Liver (tissue), 3 donors: ENCODE measurements at regions not wholly inside any gene's neighbourhood (a gene's known extent, or its start where the extent isn't known, plus 50 kb on each side); places are given as distances from the start of the nearest gene placed in this dataset.

Experiments used
- ATF3 ChIP-seq: IDR thresholded peaks from 2 replicates; pipeline ENCODE4 v1.6.1; 2016; ENCODE audit warnings: antibody characterized with exemption
- CTCF ChIP-seq: fragments of 150-350 bp; IDR thresholded peaks from 2 replicates; pipeline ENCODE4 v1.5.1; 2017; ENCODE audit warnings: improper control_type of control experiment, low read depth, low read length; ENCODE audit not compliant: missing input control
- EGR1 ChIP-seq, 2 donors: IDR thresholded peaks; 2 replicates each; pipeline ENCODE4 v1.6.1; 2016 to 2018; ENCODE audit warnings: antibody characterized with exemption in 2 of 2, low read depth in 2 of 2
- HNF4A ChIP-seq, 2 donors: conservative IDR thresholded peaks; 2 replicates each; pipeline ENCODE4 v1.6.1; 2016; ENCODE audit warnings: antibody characterized with exemption in 2 of 2, mild to moderate bottlenecking in 2 of 2
- MAX ChIP-seq: IDR thresholded peaks from 2 replicates; pipeline ENCODE4 v1.6.1; 2016; ENCODE audit warnings: antibody characterized with exemption
- NR2F2 ChIP-seq: IDR thresholded peaks from 2 replicates; pipeline ENCODE4 v1.6.1; 2016; ENCODE audit warnings: antibody characterized with exemption
- RAD21 ChIP-seq, 2 donors: IDR thresholded peaks; 2 replicates each; pipeline ENCODE4 v1.6.1; 2016; ENCODE audit warnings: antibody characterized with exemption in 2 of 2, mild to moderate bottlenecking in 2 of 2
- TAF1 ChIP-seq: conservative IDR thresholded peaks from 2 replicates; pipeline ENCODE4 v1.6.1; 2016; ENCODE audit warnings: antibody characterized with exemption, mild to moderate bottlenecking
- YY1 ChIP-seq: IDR thresholded peaks from 2 replicates; pipeline ENCODE4 v1.6.1; 2016; ENCODE audit warnings: antibody characterized with exemption, mild to moderate bottlenecking
- ZBTB33 ChIP-seq: IDR thresholded peaks from 2 replicates; pipeline ENCODE4 v1.6.1; 2016; ENCODE audit warnings: antibody characterized with exemption
- TF ChIP-seq, protein P1 (sequence below): IDR thresholded peaks from 2 replicates; pipeline ENCODE4 v1.6.1; 2016; ENCODE audit warnings: antibody characterized with exemption, mild to moderate bottlenecking
- donor health status: healthy.
- donor health status: healthy.

DNA sequence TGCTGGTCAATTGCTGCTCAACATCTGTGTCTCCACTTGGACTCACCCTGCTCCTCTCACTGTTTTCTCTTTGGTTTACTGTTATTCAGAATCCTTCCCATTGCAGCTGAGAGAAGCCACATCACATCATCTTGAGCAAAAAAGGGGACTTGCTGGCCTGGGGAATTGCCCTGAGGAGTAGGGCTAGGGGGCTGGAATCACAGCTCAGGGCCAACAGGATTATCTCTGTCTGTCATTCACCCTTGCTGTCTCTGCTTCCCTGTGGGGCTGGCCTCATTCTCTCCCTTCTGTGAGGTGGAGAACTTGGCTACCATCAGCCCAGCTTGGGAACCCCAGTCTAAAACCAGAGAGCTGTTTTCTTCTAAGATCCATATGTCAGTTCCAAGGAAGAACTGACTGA lies 140.7 kb upstream of the WNT4 start:
- TF ChIP-seq CTCF (no peak), ATF3 (no peak), NR2F2 (no peak), RAD21 (IDR thresholded peaks at IDR 0.05) (no peak), ZBTB33 (no peak), TAF1 (no peak), MAX (no peak), HNF4A (conservative IDR thresholded peaks at IDR 0.05) (no peak), YY1 (no peak), EGR1 (IDR thresholded peaks at IDR 0.05; ENCODE audit: low read depth in 2 of 2) (no peak)
- TF ChIP-seq, protein P1, sequence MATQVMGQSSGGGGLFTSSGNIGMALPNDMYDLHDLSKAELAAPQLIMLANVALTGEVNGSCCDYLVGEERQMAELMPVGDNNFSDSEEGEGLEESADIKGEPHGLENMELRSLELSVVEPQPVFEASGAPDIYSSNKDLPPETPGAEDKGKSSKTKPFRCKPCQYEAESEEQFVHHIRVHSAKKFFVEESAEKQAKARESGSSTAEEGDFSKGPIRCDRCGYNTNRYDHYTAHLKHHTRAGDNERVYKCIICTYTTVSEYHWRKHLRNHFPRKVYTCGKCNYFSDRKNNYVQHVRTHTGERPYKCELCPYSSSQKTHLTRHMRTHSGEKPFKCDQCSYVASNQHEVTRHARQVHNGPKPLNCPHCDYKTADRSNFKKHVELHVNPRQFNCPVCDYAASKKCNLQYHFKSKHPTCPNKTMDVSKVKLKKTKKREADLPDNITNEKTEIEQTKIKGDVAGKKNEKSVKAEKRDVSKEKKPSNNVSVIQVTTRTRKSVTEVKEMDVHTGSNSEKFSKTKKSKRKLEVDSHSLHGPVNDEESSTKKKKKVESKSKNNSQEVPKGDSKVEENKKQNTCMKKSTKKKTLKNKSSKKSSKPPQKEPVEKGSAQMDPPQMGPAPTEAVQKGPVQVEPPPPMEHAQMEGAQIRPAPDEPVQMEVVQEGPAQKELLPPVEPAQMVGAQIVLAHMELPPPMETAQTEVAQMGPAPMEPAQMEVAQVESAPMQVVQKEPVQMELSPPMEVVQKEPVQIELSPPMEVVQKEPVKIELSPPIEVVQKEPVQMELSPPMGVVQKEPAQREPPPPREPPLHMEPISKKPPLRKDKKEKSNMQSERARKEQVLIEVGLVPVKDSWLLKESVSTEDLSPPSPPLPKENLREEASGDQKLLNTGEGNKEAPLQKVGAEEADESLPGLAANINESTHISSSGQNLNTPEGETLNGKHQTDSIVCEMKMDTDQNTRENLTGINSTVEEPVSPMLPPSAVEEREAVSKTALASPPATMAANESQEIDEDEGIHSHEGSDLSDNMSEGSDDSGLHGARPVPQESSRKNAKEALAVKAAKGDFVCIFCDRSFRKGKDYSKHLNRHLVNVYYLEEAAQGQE, result no peak
